MV-4-11 (cell line): ENCODE measurements at regions not wholly inside any gene's neighbourhood (a gene's known extent, or its start where the extent isn't known, plus 50 kb on each side); places are given as distances from the start of the nearest gene placed in this dataset.
A peak's percentile ranks its signal among the peaks of the same experiment; 100 is the strongest.

Experiments used
- DNase-seq: peaks from one replicate; lab custom pipeline; 2025; lab: John Stamatoyannopoulos, UW

DNA sequence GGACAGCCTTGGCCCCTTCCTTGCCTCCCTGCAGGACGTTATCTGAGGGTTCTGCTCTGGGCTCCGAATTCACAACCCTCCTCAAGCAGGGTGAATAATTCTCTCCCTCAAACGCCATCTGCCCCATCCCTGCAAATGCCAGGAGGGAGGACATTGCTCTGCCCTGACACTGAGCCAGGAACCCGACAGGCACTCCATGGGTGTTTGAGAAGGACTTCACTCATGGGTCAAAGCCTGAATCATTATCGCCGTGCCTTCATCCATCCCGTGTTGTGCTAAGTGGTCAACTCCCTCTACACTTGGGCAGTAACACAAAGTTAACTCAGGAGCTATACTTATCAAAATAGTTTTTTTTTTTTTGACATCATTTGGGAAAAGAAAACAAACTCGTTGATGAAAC, 261.8 kb upstream of the IGF1R start:
- DNase-seq: no peak

GRCh38 chr15:98387866-98388265, 260.5 kb upstream of the IGF1R start:
- DNase-seq: no peak

- no peak for DNase-seq
Measured at GRCh38 chr15:98390946-98391530, 257.3 kb upstream of the IGF1R start.

GRCh38 chr15:98391568-98391967, 256.8 kb upstream of the IGF1R start:
- no peak for DNase-seq

DNA sequence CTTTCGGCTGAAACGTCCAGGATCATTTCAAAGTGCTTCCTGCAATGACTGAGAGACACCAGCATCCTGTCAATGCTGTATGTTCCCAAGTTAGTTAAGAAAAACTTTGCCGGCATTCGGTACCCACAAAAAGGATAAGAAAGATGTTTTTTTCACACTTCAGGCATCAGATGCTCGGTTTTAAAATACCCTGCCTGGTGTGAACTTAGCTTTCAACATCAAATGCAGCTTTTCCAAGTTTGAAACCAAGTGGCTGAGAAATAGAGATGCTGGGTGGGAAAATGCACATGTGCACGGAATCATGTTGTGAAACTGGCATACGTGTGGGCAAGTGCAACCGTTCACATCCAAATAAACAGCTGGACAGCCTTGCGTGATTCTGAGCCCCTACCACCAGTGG, 254.9 kb upstream of the IGF1R start:
- no peak for DNase-seq

DNA sequence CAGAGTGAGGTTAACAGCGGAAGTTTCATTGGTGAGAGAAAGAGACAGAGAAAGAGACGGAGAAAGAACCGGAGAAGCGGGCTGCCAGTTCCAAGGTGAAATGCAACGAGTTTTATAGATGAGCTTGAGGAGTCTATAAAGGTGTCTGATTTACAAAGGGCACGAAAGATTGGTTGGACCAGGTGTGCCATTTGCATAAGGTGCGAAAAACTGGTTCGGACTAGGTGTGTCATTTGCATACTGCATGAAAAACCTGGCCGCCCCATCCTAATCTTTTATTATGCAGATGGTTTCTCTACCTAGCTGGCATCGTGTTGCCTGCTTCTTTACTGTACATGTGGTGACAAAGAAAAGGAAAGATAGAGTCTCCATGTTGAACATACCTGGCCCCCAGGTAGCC, 253.8 kb upstream of the IGF1R start:
- no peak for DNase-seq

DNA sequence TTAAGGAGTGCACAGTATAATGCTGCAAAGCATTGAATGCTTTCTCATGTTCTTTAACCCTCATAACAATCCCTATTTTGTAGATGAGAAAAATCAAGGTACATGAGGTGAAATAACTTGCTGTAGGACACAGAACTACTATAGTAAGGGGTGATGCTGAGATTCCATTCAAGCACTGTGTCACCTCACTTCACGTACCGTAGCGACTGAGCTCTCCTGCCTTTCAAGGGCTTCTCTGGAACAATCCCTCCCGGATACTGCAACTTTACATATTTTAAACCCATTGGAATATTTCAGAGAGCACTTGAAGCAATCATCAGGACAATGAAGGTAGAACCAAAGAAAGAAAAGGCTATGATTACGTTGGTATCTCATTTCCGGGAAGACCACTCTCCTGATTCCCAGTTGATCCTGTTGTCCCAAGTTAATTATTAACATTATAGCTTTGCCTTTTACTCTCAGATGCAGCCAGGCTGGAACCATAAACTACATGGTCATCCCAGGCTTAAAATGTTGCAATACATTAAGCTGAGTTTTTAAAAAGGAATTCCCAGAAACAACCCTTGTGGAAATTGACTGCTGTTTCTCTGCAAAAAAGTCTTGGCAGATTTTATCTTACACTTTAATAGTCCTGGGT, 252.2 kb upstream of the IGF1R start:
- DNase-seq: no peak

DNA sequence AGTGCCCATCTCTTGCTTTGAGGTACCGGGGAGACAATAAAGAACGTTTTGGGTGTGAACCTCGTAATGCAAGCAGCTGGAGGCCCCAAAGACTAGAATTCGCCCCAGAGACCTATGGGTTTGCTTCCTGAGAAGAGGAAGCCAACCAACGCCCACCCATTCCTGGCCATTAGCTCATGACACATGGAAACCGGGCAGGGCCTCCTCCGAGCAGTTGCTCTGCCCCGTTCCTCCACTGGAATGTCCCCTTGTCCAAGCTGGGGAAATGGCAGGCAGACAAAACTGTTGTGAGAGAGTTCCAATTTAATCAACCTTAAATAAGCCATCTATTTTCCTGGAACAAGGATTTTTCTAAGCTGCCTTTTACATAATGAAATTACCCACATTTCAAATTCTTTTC, 250.9 kb upstream of the IGF1R start:
- DNase-seq: no peak

- no peak for DNase-seq
Measured at GRCh38 chr15:98398056-98398455, 250.3 kb upstream of the IGF1R start.

GRCh38 chr15:98398886-98399285, 249.5 kb upstream of the IGF1R start:
- no peak for DNase-seq

DNA sequence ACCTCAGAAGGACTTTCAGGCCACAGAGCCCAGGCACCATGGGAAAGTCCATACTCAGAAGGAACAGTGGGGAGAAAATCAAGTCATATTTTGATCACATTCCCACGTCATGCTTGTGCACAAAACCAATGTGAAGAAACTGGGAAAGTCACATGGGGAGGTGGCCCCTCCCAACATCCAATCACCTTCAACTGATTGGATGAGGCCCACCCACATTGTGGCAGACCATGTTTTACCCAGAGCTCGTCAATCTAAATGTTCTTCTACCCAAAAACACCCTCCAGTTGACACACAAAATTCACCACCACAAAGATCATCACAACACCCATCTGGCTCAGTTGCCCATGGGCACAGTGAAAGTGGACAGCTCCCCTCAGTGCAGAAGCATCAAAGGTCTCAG, 248.2 kb upstream of the IGF1R start:
- no peak for DNase-seq

GRCh38 chr15:98401029-98401428, 247.3 kb upstream of the IGF1R start:
- peak; percentile 68 for DNase-seq

DNA sequence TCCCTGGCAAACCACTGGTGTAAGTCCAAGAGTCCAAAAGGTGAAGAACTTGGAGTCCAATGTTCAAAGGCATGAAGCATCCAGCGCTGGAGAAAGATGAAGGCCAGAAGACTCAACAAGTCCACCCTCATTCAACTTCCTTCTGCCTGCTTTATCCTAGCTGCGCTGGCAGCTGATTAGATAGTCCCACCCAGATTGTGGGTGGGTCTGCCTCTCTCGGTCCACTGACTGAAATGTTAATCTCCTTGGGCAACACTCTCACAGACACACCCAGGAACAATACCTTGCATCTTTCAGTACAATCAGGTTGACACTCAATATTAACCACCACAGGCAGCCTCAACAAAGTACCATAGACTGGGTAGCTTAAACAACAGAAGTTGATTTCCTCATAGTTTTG, 245.9 kb upstream of the IGF1R start:
- no peak for DNase-seq

DNA sequence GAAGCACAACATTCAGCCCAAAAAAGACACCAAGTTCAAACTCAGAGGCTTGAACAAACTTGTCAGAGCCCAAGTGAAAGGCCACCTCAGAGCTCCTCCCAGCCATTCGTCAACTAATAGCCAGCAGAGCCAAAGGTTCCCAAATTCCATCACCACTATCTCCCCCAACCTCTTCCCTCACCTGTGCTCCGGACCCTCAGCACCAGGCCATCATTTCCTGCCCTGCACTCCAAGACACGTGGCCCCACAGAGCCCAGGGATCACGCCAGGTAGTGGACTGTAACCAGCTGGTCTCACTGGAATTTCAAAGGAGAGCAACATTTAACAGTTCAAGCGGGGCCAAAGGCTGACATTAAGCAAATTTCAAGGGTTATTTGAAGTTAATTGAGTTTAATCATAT, 245.2 kb upstream of the IGF1R start:
- no peak for DNase-seq

GRCh38 chr15:98403569-98403968, 244.8 kb upstream of the IGF1R start:
- no peak for DNase-seq

DNA sequence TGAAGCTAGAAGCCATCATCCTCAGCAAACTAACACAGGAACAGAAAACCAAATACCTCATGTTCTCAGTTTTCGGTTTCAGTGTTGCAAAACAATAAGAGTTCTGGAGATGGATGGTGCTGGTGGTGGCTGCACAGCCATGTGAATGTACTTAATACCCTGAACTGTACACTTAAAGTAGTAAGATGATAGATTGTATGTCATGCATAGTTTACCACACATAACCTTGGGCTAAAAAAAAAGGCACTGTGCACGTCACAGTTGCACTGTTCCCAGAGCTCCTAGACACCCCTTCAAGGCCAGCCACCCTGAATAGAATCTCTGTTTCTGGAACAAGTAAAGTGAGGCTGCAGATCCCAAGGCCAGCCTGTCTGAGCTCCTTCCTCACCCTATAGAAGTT, 243.3 kb upstream of the IGF1R start:
- peak; percentile 92 for DNase-seq

GRCh38 chr15:98408231-98408630, 240.1 kb upstream of the IGF1R start:
- DNase-seq: no peak

GRCh38 chr15:98410328-98410727, 238.0 kb upstream of the IGF1R start:
- DNase-seq: no peak

GRCh38 chr15:98412852-98413251, 235.5 kb upstream of the IGF1R start:
- DNase-seq: no peak

GRCh38 chr15:98413933-98414546, 234.3 kb upstream of the IGF1R start:
- DNase-seq: no peak

DNA sequence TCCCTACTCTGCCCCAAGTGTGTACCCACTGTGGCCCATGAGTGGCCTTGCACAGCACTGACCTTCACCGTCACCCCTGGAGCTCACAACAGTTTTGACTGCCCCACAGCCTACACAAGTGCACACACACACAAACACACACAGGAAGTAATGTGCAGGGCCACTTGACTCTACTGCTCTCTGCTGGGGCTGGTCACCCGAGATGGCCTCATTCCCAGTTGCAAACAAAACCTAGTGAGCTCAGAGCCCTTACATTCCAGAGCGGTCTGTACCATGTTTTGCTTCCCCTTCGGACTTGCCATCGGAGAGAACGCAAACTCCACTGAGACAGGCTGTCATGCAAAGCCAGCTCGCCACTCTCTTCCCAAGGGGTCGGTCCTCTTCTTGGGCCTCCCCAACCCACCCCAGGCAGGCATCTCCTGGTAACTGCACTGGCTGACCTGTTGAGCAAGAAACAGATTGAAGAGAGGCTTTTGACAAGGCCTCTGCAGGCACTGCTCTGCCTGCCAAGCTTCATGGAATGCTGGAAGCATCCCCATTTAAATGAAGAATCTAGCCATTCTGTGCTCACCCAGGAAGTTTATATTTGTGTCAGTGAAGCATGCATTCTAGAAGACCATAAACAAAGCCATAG, 232.0 kb upstream of the IGF1R start:
- no peak for DNase-seq

DNA sequence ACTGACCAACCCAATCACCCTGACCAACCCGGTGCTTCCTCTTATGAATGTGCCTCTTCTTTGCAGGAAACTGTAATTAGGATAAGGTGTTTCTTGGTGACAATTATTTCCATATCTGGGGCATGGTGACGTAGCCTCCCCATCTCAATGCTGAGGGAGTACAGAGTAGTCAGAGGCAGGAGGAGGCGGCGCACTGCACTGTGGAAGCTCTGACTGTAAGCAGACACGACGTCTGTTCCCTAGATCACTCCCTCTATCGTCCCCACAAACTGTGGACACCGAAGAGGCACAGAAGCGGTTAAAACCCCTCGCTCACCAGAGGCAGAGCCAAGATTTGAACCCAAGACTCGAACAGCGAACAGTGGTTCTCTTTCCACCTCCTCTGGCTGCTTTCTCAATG, 231.0 kb upstream of the IGF1R start:
- DNase-seq: no peak

- no peak for DNase-seq
Measured at GRCh38 chr15:98418122-98418521, 230.2 kb upstream of the IGF1R start.
